Breast epithelium (tissue), 4 donors: ENCODE measurements at regions not wholly inside any gene's neighbourhood (a gene's known extent, or its start where the extent isn't known, plus 50 kb on each side); places are given as distances from the start of the nearest gene placed in this dataset.

ENCODE experiments used
- DNase-seq, 2 donors: peaks; one replicate each; pipeline ENCODE4 v3.0.0-alpha.2; 2019; ENCODE audit warnings: low spot score in 2 of 2
- H3K27ac ChIP-seq, 2 donors: fragments of 200-600 bp; sonication (generic) in 1 of 2; one replicate each; pipeline ENCODE4 v1.5.1; 2016 to 2019; ENCODE audit warnings: mild to moderate bottlenecking in 1 of 2
- H3K27me3 ChIP-seq, 2 donors: fragments of 200-600 bp; sonication (generic) in 1 of 2; one replicate each; pipeline versions ENCODE4 v1.5.1 to v1.6.0; 2017 to 2019; ENCODE audit warnings: control low read depth in 1 of 2, mild to moderate bottlenecking in 1 of 2
- H3K36me3 ChIP-seq: fragments of 200-600 bp; one replicate; pipeline ENCODE4 v1.5.1; 2019
- H3K4me1 ChIP-seq, 2 donors: fragments of 200-600 bp; sonication (generic); one replicate each; pipeline ENCODE4 v1.5.1; 2016 to 2019; ENCODE audit warnings: control low read depth in 1 of 2
- H3K4me3 ChIP-seq, 3 donors: fragments of 200-600 bp; sonication (generic); 1 replicate in 2 of 3; 2 replicates in 1 of 3; pipeline ENCODE4 v1.5.1; 2016 to 2019; ENCODE audit warnings: mild to moderate bottlenecking in 3 of 3, moderate library complexity in 2 of 3
- H3K9me3 ChIP-seq, 2 donors: fragments of 200-600 bp; sonication (generic) in 1 of 2; one replicate each; pipeline ENCODE4 v1.5.1; 2016 to 2019; ENCODE audit warnings: control low read depth in 1 of 2
- POLR2A ChIP-seq: fragments of 450-650 bp; IDR thresholded peaks from one replicate; pipeline ENCODE4 v1.6.1; 2016; ENCODE audit warnings: antibody characterized with exemption, mild to moderate bottlenecking, moderate library complexity
- POLR2AphosphoS5 ChIP-seq, 3 donors: sonication (generic); formaldehyde crosslinking; IDR thresholded peaks; one replicate each; pipeline ENCODE4 v1.6.1; 2017; ENCODE audit warnings: antibody characterized with exemption in 3 of 3
- intact Hi-C: fragments of 100-400 bp; cut with DNase I; formaldehyde crosslinking; loops from one replicate; pipeline ENCODE4 v1.15.1; 2023; ENCODE audit warnings: low total_unique reads
- TF ChIP-seq, protein P1 (sequence below), 3 donors: fragments of 450-650 bp; IDR thresholded peaks; one replicate each; pipeline ENCODE4 v1.5.1; 2016 to 2017; ENCODE audit warnings: antibody characterized with exemption in 3 of 3, mild to moderate bottlenecking in 3 of 3, moderate library complexity in 3 of 3

GRCh38 chr22:49326558-49326957 is 501.1 kb downstream of the BRD1 start:
- TF ChIP-seq POLR2AphosphoS5 (IDR thresholded peaks at IDR 0.05) (no peak), POLR2A (no peak)
- TF ChIP-seq, protein P1, sequence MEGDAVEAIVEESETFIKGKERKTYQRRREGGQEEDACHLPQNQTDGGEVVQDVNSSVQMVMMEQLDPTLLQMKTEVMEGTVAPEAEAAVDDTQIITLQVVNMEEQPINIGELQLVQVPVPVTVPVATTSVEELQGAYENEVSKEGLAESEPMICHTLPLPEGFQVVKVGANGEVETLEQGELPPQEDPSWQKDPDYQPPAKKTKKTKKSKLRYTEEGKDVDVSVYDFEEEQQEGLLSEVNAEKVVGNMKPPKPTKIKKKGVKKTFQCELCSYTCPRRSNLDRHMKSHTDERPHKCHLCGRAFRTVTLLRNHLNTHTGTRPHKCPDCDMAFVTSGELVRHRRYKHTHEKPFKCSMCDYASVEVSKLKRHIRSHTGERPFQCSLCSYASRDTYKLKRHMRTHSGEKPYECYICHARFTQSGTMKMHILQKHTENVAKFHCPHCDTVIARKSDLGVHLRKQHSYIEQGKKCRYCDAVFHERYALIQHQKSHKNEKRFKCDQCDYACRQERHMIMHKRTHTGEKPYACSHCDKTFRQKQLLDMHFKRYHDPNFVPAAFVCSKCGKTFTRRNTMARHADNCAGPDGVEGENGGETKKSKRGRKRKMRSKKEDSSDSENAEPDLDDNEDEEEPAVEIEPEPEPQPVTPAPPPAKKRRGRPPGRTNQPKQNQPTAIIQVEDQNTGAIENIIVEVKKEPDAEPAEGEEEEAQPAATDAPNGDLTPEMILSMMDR (IDR thresholded peaks at IDR 0.05) = no peak
- intact Hi-C loops = loop anchor here (5.0 kb wide), 1 partner anchor 884 kb away; no protein-coding TSS in a partner anchor
- peak; percentile 4 to 40 for DNase-seq
- peaks cover 22 to 24% of the 10 kb centered on the region in 2 donors for H3K9me3 ChIP-seq
- no peaks in the 10 kb centered on the region for H3K4me1 ChIP-seq
- H3K27ac ChIP-seq = no peak overlapping the region
- no peak overlapping the region for H3K4me3 ChIP-seq
- peaks cover 0 to 61% of the 10 kb centered on the region in 2 donors for H3K27me3 ChIP-seq
- H3K36me3 ChIP-seq = no peaks in the 10 kb centered on the region

- intact Hi-C loops = loop anchor here (5.0 kb wide), 1 partner anchor 883 kb away; no protein-coding TSS in a partner anchor
- no peaks in the 10 kb centered on the region for H3K36me3 ChIP-seq
- peak; percentile 15 to 43 for DNase-seq
- peaks cover 0 to 64% of the 10 kb centered on the region in 2 donors for H3K27me3 ChIP-seq
- H3K27ac ChIP-seq = no peak overlapping the region
- peaks cover 22 to 24% of the 10 kb centered on the region in 2 donors for H3K9me3 ChIP-seq
- H3K4me3 ChIP-seq = no peak overlapping the region
- no peak for TF ChIP-seq POLR2A
- TF ChIP-seq, protein P1 (IDR thresholded peaks at IDR 0.05) = no peak
- no peak for TF ChIP-seq POLR2AphosphoS5 (IDR thresholded peaks at IDR 0.05)
- H3K4me1 ChIP-seq = no peaks in the 10 kb centered on the region
Observed at GRCh38 chr22:49325531-49326395, 501.9 kb downstream of the BRD1 start.

- Histone ChIP-seq H3K4me3 (no peak overlapping the region), H3K27me3 (peaks cover 0 to 64% of the 10 kb centered on the region in 2 donors), H3K36me3 (no peaks in the 10 kb centered on the region), H3K4me1 (no peaks in the 10 kb centered on the region), H3K27ac (no peak overlapping the region), H3K9me3 (peaks cover 22 to 24% of the 10 kb centered on the region in 2 donors)
- no peak for TF ChIP-seq POLR2AphosphoS5 (IDR thresholded peaks at IDR 0.05)
- no peak for TF ChIP-seq POLR2A
- TF ChIP-seq, protein P1 (IDR thresholded peaks at IDR 0.05) = no peak
- intact Hi-C loops = loop anchor here (5.0 kb wide), 1 partner anchor 883 kb away; no protein-coding TSS in a partner anchor
- DNase-seq = peak; percentile 4 to 27
Observed at GRCh38 chr22:49324527-49325491, 502.9 kb downstream of the BRD1 start.

DNA sequence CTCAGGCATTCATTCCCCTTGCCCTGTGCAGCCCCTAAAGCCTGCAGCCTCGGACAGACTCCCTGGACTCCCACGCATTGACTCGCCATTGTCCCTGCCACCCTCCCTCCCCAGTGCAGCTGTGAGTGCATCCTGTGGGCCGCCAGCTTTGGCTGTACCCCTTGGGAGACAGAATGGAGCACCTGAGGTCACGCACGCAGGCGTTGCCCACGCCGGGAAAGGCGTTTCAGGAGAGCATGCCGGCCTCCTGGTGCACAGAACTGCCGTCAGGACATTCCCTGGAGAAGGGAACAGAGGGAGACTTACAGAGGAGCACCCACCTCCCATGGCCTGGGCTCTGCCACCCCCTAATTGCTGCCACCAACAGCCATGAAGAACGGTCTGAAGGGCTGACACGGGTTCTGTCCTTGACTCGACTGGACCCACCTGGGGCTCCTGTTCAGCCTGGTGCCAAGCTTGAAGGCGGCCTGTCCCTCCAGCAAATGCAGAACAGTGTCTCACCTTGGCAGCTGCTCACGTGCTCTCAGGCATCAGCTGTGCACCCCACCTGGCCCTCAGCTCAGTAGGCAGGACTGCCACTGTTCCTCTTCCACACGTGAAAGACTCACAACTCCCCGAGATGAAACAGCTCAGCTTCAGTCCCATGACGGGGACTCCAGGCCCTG is 503.8 kb downstream of the BRD1 start:
- no peaks in the 10 kb centered on the region for H3K36me3 ChIP-seq
- peaks cover 0 to 64% of the 10 kb centered on the region in 2 donors for H3K27me3 ChIP-seq
- TF ChIP-seq POLR2AphosphoS5 (IDR thresholded peaks at IDR 0.05) (no peak), POLR2A (no peak)
- TF ChIP-seq, protein P1 (IDR thresholded peaks at IDR 0.05) = no peak
- intact Hi-C loops = loop anchor here (1.0 kb wide), 1 partner anchor 17 kb away; no protein-coding TSS in a partner anchor
- H3K4me1 ChIP-seq = no peaks in the 10 kb centered on the region
- DNase-seq = peak; percentile 11 to 39
- H3K9me3 ChIP-seq = peaks cover 22 to 24% of the 10 kb centered on the region in 2 donors
- no peak overlapping the region for H3K27ac ChIP-seq
- H3K4me3 ChIP-seq = no peak overlapping the region
